HEK293 (cell line): ENCODE measurements at regions not wholly inside any gene's neighbourhood (a gene's known extent, or its start where the extent isn't known, plus 50 kb on each side); places are given as distances from the start of the nearest gene placed in this dataset.

Experiments used
- OSR2 ChIP-seq: fragments of 450-650 bp; formaldehyde crosslinking; IDR thresholded peaks from 2 replicates; pipeline ENCODE4 v1.5.1; 2016; ENCODE audit warnings: missing biosample characterization, missing genetic modification characterization
- SP7 ChIP-seq: fragments of 450-650 bp; formaldehyde crosslinking; IDR thresholded peaks from 2 replicates; pipeline ENCODE4 v1.5.1; 2016; ENCODE audit warnings: missing biosample characterization, missing genetic modification characterization
- WT1 ChIP-seq: fragments of 450-650 bp; formaldehyde crosslinking; IDR thresholded peaks from 2 replicates; pipeline ENCODE4 v1.5.1; 2016; ENCODE audit warnings: missing biosample characterization, missing genetic modification characterization
- ZIC2 ChIP-seq: fragments of 450-650 bp; formaldehyde crosslinking; IDR thresholded peaks from 2 replicates; pipeline ENCODE4 v1.5.1; 2016; ENCODE audit warnings: missing biosample characterization, missing genetic modification characterization
- ZNF324 ChIP-seq: fragments of 450-650 bp; formaldehyde crosslinking; IDR thresholded peaks from 2 replicates; pipeline ENCODE4 v1.5.1; 2016; ENCODE audit warnings: missing biosample characterization, missing genetic modification characterization
- ZNF394 ChIP-seq: fragments of 450-650 bp; formaldehyde crosslinking; IDR thresholded peaks from 2 replicates; pipeline ENCODE4 v1.5.1; 2016; ENCODE audit warnings: missing biosample characterization, missing genetic modification characterization, mild to moderate bottlenecking, moderate library complexity, borderline replicate concordance
- ZNF433 ChIP-seq: fragments of 450-650 bp; formaldehyde crosslinking; IDR thresholded peaks from 2 replicates; pipeline ENCODE4 v1.5.1; 2016; ENCODE audit warnings: missing biosample characterization, missing genetic modification characterization, low read depth
- TF ChIP-seq, protein P1 (sequence below): fragments of 450-650 bp; formaldehyde crosslinking; IDR thresholded peaks from 2 replicates; pipeline ENCODE4 v1.5.1; 2016; ENCODE audit warnings: missing biosample characterization, missing genetic modification characterization

GRCh38 chr16:80009971-80010659, 409.6 kb upstream of the MAF start:
- TF ChIP-seq SP7 (tag by site-specific recombination), result no peak
- no peak for TF ChIP-seq ZNF394 (tag by site-specific recombination)
- no peak for TF ChIP-seq OSR2 (tag by site-specific recombination)
- TF ChIP-seq, protein P1, sequence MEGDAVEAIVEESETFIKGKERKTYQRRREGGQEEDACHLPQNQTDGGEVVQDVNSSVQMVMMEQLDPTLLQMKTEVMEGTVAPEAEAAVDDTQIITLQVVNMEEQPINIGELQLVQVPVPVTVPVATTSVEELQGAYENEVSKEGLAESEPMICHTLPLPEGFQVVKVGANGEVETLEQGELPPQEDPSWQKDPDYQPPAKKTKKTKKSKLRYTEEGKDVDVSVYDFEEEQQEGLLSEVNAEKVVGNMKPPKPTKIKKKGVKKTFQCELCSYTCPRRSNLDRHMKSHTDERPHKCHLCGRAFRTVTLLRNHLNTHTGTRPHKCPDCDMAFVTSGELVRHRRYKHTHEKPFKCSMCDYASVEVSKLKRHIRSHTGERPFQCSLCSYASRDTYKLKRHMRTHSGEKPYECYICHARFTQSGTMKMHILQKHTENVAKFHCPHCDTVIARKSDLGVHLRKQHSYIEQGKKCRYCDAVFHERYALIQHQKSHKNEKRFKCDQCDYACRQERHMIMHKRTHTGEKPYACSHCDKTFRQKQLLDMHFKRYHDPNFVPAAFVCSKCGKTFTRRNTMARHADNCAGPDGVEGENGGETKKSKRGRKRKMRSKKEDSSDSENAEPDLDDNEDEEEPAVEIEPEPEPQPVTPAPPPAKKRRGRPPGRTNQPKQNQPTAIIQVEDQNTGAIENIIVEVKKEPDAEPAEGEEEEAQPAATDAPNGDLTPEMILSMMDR (tag by site-specific recombination), result no peak
- TF ChIP-seq ZNF324 (tag by site-specific recombination), result no peak
- TF ChIP-seq ZIC2 (tag by site-specific recombination), result no peak
- no peak for TF ChIP-seq ZNF433 (tag by site-specific recombination)
- TF ChIP-seq WT1 (tag by site-specific recombination), result no peak
